ENCODE measurements at regions not wholly inside any gene's neighbourhood (a gene's known extent, or its start where the extent isn't known, plus 50 kb on each side); places are given as distances from the start of the nearest gene placed in this dataset.

GRCh38 chr5:26700759-26701384 lies 337.5 kb downstream of the CDH9 start:
- 43 to 59% (median 58%) methylated on average over 2 of the region's 2 CpGs for WGBS, 3 donors
- no peaks in the 10 kb centered on the region for H3K36me3 ChIP-seq (ENCODE audit: control insufficient read depth in 3 of 3, insufficient read depth in 2 of 3, low read depth in 1 of 3, low read length in 3 of 3)
- no peak for FAIRE-seq
- H3K27me3 ChIP-seq (ENCODE audit: control insufficient read depth in 3 of 3, insufficient read depth in 3 of 3, low read length in 3 of 3) = no peaks in the 10 kb centered on the region
- DNase-seq = peak in 1 of 2 donors; percentile 56
- no peaks in the 10 kb centered on the region for H3K9me3 ChIP-seq (ENCODE audit: control insufficient read depth in 2 of 2, insufficient read depth in 1 of 2, low read depth in 1 of 2, low read length in 1 of 2)
- no peaks in the 10 kb centered on the region for H3K4me1 ChIP-seq (ENCODE audit: control insufficient read depth in 3 of 3, insufficient read depth in 2 of 3, low read depth in 1 of 3, low read length in 2 of 3)
- no peak overlapping the region for H3K4me3 ChIP-seq (ENCODE audit: low read depth in 1 of 3, low read length in 3 of 3)
- no peak overlapping the region for H3K27ac ChIP-seq (ENCODE audit: low read depth in 1 of 3, low read length in 2 of 3)

- Histone ChIP-seq H3K9me3 (ENCODE audit: control insufficient read depth in 2 of 2, insufficient read depth in 1 of 2, low read depth in 1 of 2, low read length in 1 of 2) (peaks cover 0 to under 1% of the 10 kb centered on the region in 2 donors), H3K4me1 (ENCODE audit: control insufficient read depth in 3 of 3, insufficient read depth in 2 of 3, low read depth in 1 of 3, low read length in 2 of 3) (no peaks in the 10 kb centered on the region), H3K4me3 (ENCODE audit: low read depth in 1 of 3, low read length in 3 of 3) (no peak overlapping the region), H3K27ac (ENCODE audit: low read depth in 1 of 3, low read length in 2 of 3) (no peak overlapping the region), H3K36me3 (ENCODE audit: control insufficient read depth in 3 of 3, insufficient read depth in 2 of 3, low read depth in 1 of 3, low read length in 3 of 3) (no peaks in the 10 kb centered on the region), H3K27me3 (ENCODE audit: control insufficient read depth in 3 of 3, insufficient read depth in 3 of 3, low read length in 3 of 3) (no peaks in the 10 kb centered on the region)
- DNase-seq = no peak
- 88 to 89% (median 89%) methylated on average over 5 of the region's 5 CpGs for WGBS, 3 donors
- FAIRE-seq = no peak
Observed at GRCh38 chr5:26692952-26693351, 345.4 kb downstream of the CDH9 start.

- peaks cover 0 to 1% of the 10 kb centered on the region in 2 donors for H3K9me3 ChIP-seq (ENCODE audit: control insufficient read depth in 2 of 2, insufficient read depth in 1 of 2, low read depth in 1 of 2, low read length in 1 of 2)
- DNase-seq = no peak
- no peaks in the 10 kb centered on the region for H3K27me3 ChIP-seq (ENCODE audit: control insufficient read depth in 3 of 3, insufficient read depth in 3 of 3, low read length in 3 of 3)
- no peak overlapping the region for H3K27ac ChIP-seq (ENCODE audit: low read depth in 1 of 3, low read length in 2 of 3)
- H3K36me3 ChIP-seq (ENCODE audit: control insufficient read depth in 3 of 3, insufficient read depth in 2 of 3, low read depth in 1 of 3, low read length in 3 of 3) = no peaks in the 10 kb centered on the region
- no peaks in the 10 kb centered on the region for H3K4me1 ChIP-seq (ENCODE audit: control insufficient read depth in 3 of 3, insufficient read depth in 2 of 3, low read depth in 1 of 3, low read length in 2 of 3)
- no peak overlapping the region for H3K4me3 ChIP-seq (ENCODE audit: low read depth in 1 of 3, low read length in 3 of 3)
- no peak for FAIRE-seq
Observed at GRCh38 chr5:26691486-26691885, 346.9 kb downstream of the CDH9 start.

- Histone ChIP-seq H3K27ac (ENCODE audit: low read depth in 1 of 3, low read length in 2 of 3) (no peak overlapping the region), H3K9me3 (ENCODE audit: control insufficient read depth in 2 of 2, insufficient read depth in 1 of 2, low read depth in 1 of 2, low read length in 1 of 2) (peaks cover 0 to 1% of the 10 kb centered on the region in 2 donors), H3K27me3 (ENCODE audit: control insufficient read depth in 3 of 3, insufficient read depth in 3 of 3, low read length in 3 of 3) (no peaks in the 10 kb centered on the region), H3K36me3 (ENCODE audit: control insufficient read depth in 3 of 3, insufficient read depth in 2 of 3, low read depth in 1 of 3, low read length in 3 of 3) (no peaks in the 10 kb centered on the region), H3K4me1 (ENCODE audit: control insufficient read depth in 3 of 3, insufficient read depth in 2 of 3, low read depth in 1 of 3, low read length in 2 of 3) (no peaks in the 10 kb centered on the region), H3K4me3 (ENCODE audit: low read depth in 1 of 3, low read length in 3 of 3) (no peak overlapping the region)
- WGBS, 3 donors = 18 to 38% (median 24%) methylated on average over 1 of the region's 1 CpG
- DNase-seq (no peak), FAIRE-seq (no peak)
Observed at GRCh38 chr5:26690511-26690910, 347.9 kb downstream of the CDH9 start.

- Histone ChIP-seq H3K4me1 (ENCODE audit: control insufficient read depth in 3 of 3, insufficient read depth in 2 of 3, low read depth in 1 of 3, low read length in 2 of 3) (no peaks in the 10 kb centered on the region), H3K36me3 (ENCODE audit: control insufficient read depth in 3 of 3, insufficient read depth in 2 of 3, low read depth in 1 of 3, low read length in 3 of 3) (no peaks in the 10 kb centered on the region), H3K27ac (ENCODE audit: low read depth in 1 of 3, low read length in 2 of 3) (no peak overlapping the region), H3K9me3 (ENCODE audit: control insufficient read depth in 2 of 2, insufficient read depth in 1 of 2, low read depth in 1 of 2, low read length in 1 of 2) (peaks cover 1 to 5% of the 10 kb centered on the region in 2 donors), H3K27me3 (ENCODE audit: control insufficient read depth in 3 of 3, insufficient read depth in 3 of 3, low read length in 3 of 3) (no peaks in the 10 kb centered on the region), H3K4me3 (ENCODE audit: low read depth in 1 of 3, low read length in 3 of 3) (no peak overlapping the region)
- WGBS, 3 donors = 83 to 91% (median 83%) methylated on average over 1 of the region's 1 CpG
- FAIRE-seq (no peak), DNase-seq (no peak)
Observed at GRCh38 chr5:26681861-26682260, 356.5 kb downstream of the CDH9 start.

GRCh38 chr5:26674846-26675245 lies 363.5 kb downstream of the CDH9 start:
- peak overlapping the region in 1 of 3 donors; percentile 3 for H3K4me3 ChIP-seq (ENCODE audit: low read depth in 1 of 3, low read length in 3 of 3)
- H3K9me3 ChIP-seq (ENCODE audit: control insufficient read depth in 2 of 2, insufficient read depth in 1 of 2, low read depth in 1 of 2, low read length in 1 of 2) = no peaks in the 10 kb centered on the region
- DNase-seq (peak in 1 of 2 donors; percentile 50), FAIRE-seq (no peak)
- no peaks in the 10 kb centered on the region for H3K27me3 ChIP-seq (ENCODE audit: control insufficient read depth in 3 of 3, insufficient read depth in 3 of 3, low read length in 3 of 3)
- no peaks in the 10 kb centered on the region for H3K4me1 ChIP-seq (ENCODE audit: control insufficient read depth in 3 of 3, insufficient read depth in 2 of 3, low read depth in 1 of 3, low read length in 2 of 3)
- no peak overlapping the region for H3K27ac ChIP-seq (ENCODE audit: low read depth in 1 of 3, low read length in 2 of 3)
- no peaks in the 10 kb centered on the region for H3K36me3 ChIP-seq (ENCODE audit: control insufficient read depth in 3 of 3, insufficient read depth in 2 of 3, low read depth in 1 of 3, low read length in 3 of 3)
- 35 to 59% (median 41%) methylated on average over 8 of the region's 8 CpGs for WGBS, 3 donors

- Histone ChIP-seq H3K9me3 (ENCODE audit: control insufficient read depth in 2 of 2, insufficient read depth in 1 of 2, low read depth in 1 of 2, low read length in 1 of 2) (peaks cover 0 to 1% of the 10 kb centered on the region in 2 donors), H3K27ac (ENCODE audit: low read depth in 1 of 3, low read length in 2 of 3) (no peak overlapping the region), H3K4me3 (ENCODE audit: low read depth in 1 of 3, low read length in 3 of 3) (no peak overlapping the region), H3K27me3 (ENCODE audit: control insufficient read depth in 3 of 3, insufficient read depth in 3 of 3, low read length in 3 of 3) (no peaks in the 10 kb centered on the region), H3K4me1 (ENCODE audit: control insufficient read depth in 3 of 3, insufficient read depth in 2 of 3, low read depth in 1 of 3, low read length in 2 of 3) (no peaks in the 10 kb centered on the region), H3K36me3 (ENCODE audit: control insufficient read depth in 3 of 3, insufficient read depth in 2 of 3, low read depth in 1 of 3, low read length in 3 of 3) (no peaks in the 10 kb centered on the region)
- DNase-seq = no peak
- FAIRE-seq = no peak
- 92 to 93% (median 93%) methylated on average over 25 of the region's 25 CpGs for WGBS, 3 donors
Observed at GRCh38 chr5:26669523-26669922, 368.9 kb downstream of the CDH9 start.

GRCh38 chr5:26669031-26669430 lies 369.4 kb downstream of the CDH9 start:
- no peak overlapping the region for H3K4me3 ChIP-seq (ENCODE audit: low read depth in 1 of 3, low read length in 3 of 3)
- no peaks in the 10 kb centered on the region for H3K27me3 ChIP-seq (ENCODE audit: control insufficient read depth in 3 of 3, insufficient read depth in 3 of 3, low read length in 3 of 3)
- FAIRE-seq = no peak
- H3K36me3 ChIP-seq (ENCODE audit: control insufficient read depth in 3 of 3, insufficient read depth in 2 of 3, low read depth in 1 of 3, low read length in 3 of 3) = no peaks in the 10 kb centered on the region
- no peak for DNase-seq
- no peak overlapping the region for H3K27ac ChIP-seq (ENCODE audit: low read depth in 1 of 3, low read length in 2 of 3)
- H3K9me3 ChIP-seq (ENCODE audit: control insufficient read depth in 2 of 2, insufficient read depth in 1 of 2, low read depth in 1 of 2, low read length in 1 of 2) = peaks cover 0 to 1% of the 10 kb centered on the region in 2 donors
- WGBS, 3 donors = 84 to 91% (median 88%) methylated on average over 14 of the region's 14 CpGs
- H3K4me1 ChIP-seq (ENCODE audit: control insufficient read depth in 3 of 3, insufficient read depth in 2 of 3, low read depth in 1 of 3, low read length in 2 of 3) = no peaks in the 10 kb centered on the region

GRCh38 chr5:26666371-26666770 lies 372.0 kb downstream of the CDH9 start:
- Histone ChIP-seq H3K36me3 (ENCODE audit: control insufficient read depth in 3 of 3, insufficient read depth in 2 of 3, low read depth in 1 of 3, low read length in 3 of 3) (no peaks in the 10 kb centered on the region), H3K9me3 (ENCODE audit: control insufficient read depth in 2 of 2, insufficient read depth in 1 of 2, low read depth in 1 of 2, low read length in 1 of 2) (peaks cover 0 to 5% of the 10 kb centered on the region in 2 donors), H3K4me3 (ENCODE audit: low read depth in 1 of 3, low read length in 3 of 3) (no peak overlapping the region), H3K4me1 (ENCODE audit: control insufficient read depth in 3 of 3, insufficient read depth in 2 of 3, low read depth in 1 of 3, low read length in 2 of 3) (no peaks in the 10 kb centered on the region), H3K27me3 (ENCODE audit: control insufficient read depth in 3 of 3, insufficient read depth in 3 of 3, low read length in 3 of 3) (no peaks in the 10 kb centered on the region), H3K27ac (ENCODE audit: low read depth in 1 of 3, low read length in 2 of 3) (no peak overlapping the region)
- no peak for FAIRE-seq
- peak in 1 of 2 donors; percentile 50 for DNase-seq

Data from small intestine (tissue), 7 donors.